ENCODE measurements at regions not wholly inside any gene's neighbourhood (a gene's known extent, or its start where the extent isn't known, plus 50 kb on each side); places are given as distances from the start of the nearest gene placed in this dataset.
"Not testable (repeated sequence)": the region's sequence is repeated elsewhere in the genome, so short reads cannot be mapped to it uniquely, and the experiment has no call there.

GRCh38 chr10:42690449-42691360 lies 52.3 kb upstream of the ZNF33B start:
- H3K27ac ChIP-seq, result peak overlapping the region; percentile 66
- peak; percentile 11; the same call in 1 of the 2 replicates for TF ChIP-seq CTCF (conservative IDR thresholded peaks at IDR 0.05)

- no peak for TF ChIP-seq CTCF (conservative IDR thresholded peaks at IDR 0.05)
- H3K27ac ChIP-seq, result no peak overlapping the region
Measured at GRCh38 chr10:42691361-42692120, 53.2 kb upstream of the ZNF33B start.

- no peak for TF ChIP-seq CTCF (conservative IDR thresholded peaks at IDR 0.05)
- no peak overlapping the region for H3K27ac ChIP-seq
Measured at GRCh38 chr10:42697926-42698325, 59.6 kb upstream of the ZNF33B start.

GRCh38 chr10:42707234-42707633 lies 68.9 kb upstream of the ZNF33B start:
- no peak overlapping the region for H3K27ac ChIP-seq
- peak; percentile 26 for TF ChIP-seq CTCF (conservative IDR thresholded peaks at IDR 0.05)

- not testable (repeated sequence) for H3K27ac ChIP-seq
Measured at GRCh38 chr10:42719339-42719738, 63.3 kb upstream of the BMS1 start.

GRCh38 chr10:42722575-42722974 lies 60.0 kb upstream of the BMS1 start:
- no peak for TF ChIP-seq CTCF (conservative IDR thresholded peaks at IDR 0.05)
- no peak overlapping the region for H3K27ac ChIP-seq

- not testable (repeated sequence) for H3K27ac ChIP-seq
Measured at GRCh38 chr10:42723549-42723948, 59.0 kb upstream of the BMS1 start.

- H3K27ac ChIP-seq, result not testable (repeated sequence)
Measured at GRCh38 chr10:42724660-42725059, 57.9 kb upstream of the BMS1 start.

GRCh38 chr10:42732266-42732665 lies 50.3 kb upstream of the BMS1 start:
- H3K27ac ChIP-seq, result no peak overlapping the region
- no peak for TF ChIP-seq CTCF (conservative IDR thresholded peaks at IDR 0.05)
